Esophagus squamous epithelium (tissue), 5 donors: ENCODE measurements at regions not wholly inside any gene's neighbourhood (a gene's known extent, or its start where the extent isn't known, plus 50 kb on each side); places are given as distances from the start of the nearest gene placed in this dataset.

ENCODE experiments used
- DNase-seq: peaks from one replicate; lab custom pipeline; 2025; lab: John Stamatoyannopoulos, UW
- H3K27ac ChIP-seq, 4 donors: fragments of 200-600 bp; sonication (generic); one replicate each; pipeline ENCODE4 v1.5.1; 2016 to 2019; ENCODE audit warnings: mild to moderate bottlenecking in 1 of 4
- H3K27me3 ChIP-seq, 4 donors: fragments of 200-600 bp; sonication (generic); 1 replicate in 3 of 4; 2 replicates in 1 of 4; pipeline versions ENCODE4 v1.5.1 to v1.6.0; 2017 to 2021; ENCODE audit warnings: antibody characterized with exemption in 1 of 4
- H3K36me3 ChIP-seq, 3 donors: fragments of 200-600 bp; sonication (generic); one replicate each; pipeline ENCODE4 v1.5.1; 2016 to 2019
- H3K4me1 ChIP-seq, 3 donors: fragments of 200-600 bp; sonication (generic); one replicate each; pipeline ENCODE4 v1.5.1; 2017 to 2019
- H3K4me3 ChIP-seq, 4 donors: fragments of 200-600 bp; sonication (generic); 1 replicate in 3 of 4; 2 replicates in 1 of 4; pipeline ENCODE4 v1.5.1; 2016 to 2019; ENCODE audit warnings: mild to moderate bottlenecking in 2 of 4, moderate library complexity in 1 of 4
- H3K9me3 ChIP-seq, 3 donors: fragments of 200-600 bp; sonication (generic); one replicate each; pipeline ENCODE4 v1.5.1; 2016 to 2019
- CTCF ChIP-seq, 6 experiments: fragments of 450-650 bp in 4 of 6; fragments of 200-600 bp in 2 of 6; sonication (generic) in 2 of 6; IDR thresholded peaks; one replicate each; pipeline ENCODE4 v1.5.1; 2016 to 2019; ENCODE audit warnings: antibody characterized with exemption in 6 of 6, mild to moderate bottlenecking in 4 of 6, moderate library complexity in 4 of 6
- POLR2A ChIP-seq, 4 donors: fragments of 450-650 bp; IDR thresholded peaks; one replicate each; pipeline ENCODE4 v1.6.1; 2017; ENCODE audit warnings: antibody characterized with exemption in 4 of 4, mild to moderate bottlenecking in 4 of 4, moderate library complexity in 3 of 4
- WGBS, 2 donors: methylation state at CpG; one replicate each; pipeline ENCODE4 v1.1.5; 2018; 5-methylcytosine and 5-hydroxymethylcytosine counted together
- intact Hi-C: fragments of 100-400 bp; cut with DNase I; formaldehyde crosslinking; loops from one replicate; pipeline ENCODE4 v1.15.0; 2022
- donor health status: DM: yes; HTN: yes; CAD: no.

- Histone ChIP-seq H3K36me3 (no peaks in the 10 kb centered on the region), H3K27me3 (no peaks in the 10 kb centered on the region), H3K27ac (peak overlapping the region; percentile 69 to 85 (median 71)), H3K4me1 (peaks cover 0 to 43% (median 0%) of the 10 kb centered on the region in 3 donors), H3K9me3 (no peaks in the 10 kb centered on the region), H3K4me3 (no peak overlapping the region)
- DNase-seq: no peak
- TF ChIP-seq CTCF (IDR thresholded peaks at IDR 0.05) (no peak), POLR2A (IDR thresholded peaks at IDR 0.05) (no peak)
- WGBS, 2 donors: 50 to 54% methylated on average over 2 of the region's 2 CpGs
- intact Hi-C loops: no loop called here
These were observed 124.3 kb upstream of the TSHZ2 start for GRCh38 chr20:52847731-52848359.

- H3K4me1 ChIP-seq: peaks cover 0 to 43% (median 0%) of the 10 kb centered on the region in 3 donors
- no peak overlapping the region for H3K4me3 ChIP-seq
- DNase-seq: no peak
- no peaks in the 10 kb centered on the region for H3K36me3 ChIP-seq
- peak overlapping the region; percentile 21 to 85 (median 50) for H3K27ac ChIP-seq
- intact Hi-C loops: no loop called here
- no peak for TF ChIP-seq CTCF (IDR thresholded peaks at IDR 0.05)
- H3K9me3 ChIP-seq: no peaks in the 10 kb centered on the region
- no peaks in the 10 kb centered on the region for H3K27me3 ChIP-seq
- 37 to 44% methylated on average over 4 of the region's 4 CpGs for WGBS, 2 donors
These were observed 125.0 kb upstream of the TSHZ2 start for GRCh38 chr20:52847029-52847660.

GRCh38 chr20:52845044-52845443 lies 127.1 kb upstream of the TSHZ2 start:
- H3K36me3 ChIP-seq: no peaks in the 10 kb centered on the region
- H3K9me3 ChIP-seq: no peaks in the 10 kb centered on the region
- no peak overlapping the region for H3K4me3 ChIP-seq
- TF ChIP-seq CTCF (IDR thresholded peaks at IDR 0.05): no peak
- TF ChIP-seq POLR2A (IDR thresholded peaks at IDR 0.05): no peak
- no peak for DNase-seq
- H3K27me3 ChIP-seq: no peaks in the 10 kb centered on the region
- peaks cover 0 to 37% (median 0%) of the 10 kb centered on the region in 3 donors for H3K4me1 ChIP-seq
- H3K27ac ChIP-seq: no peak overlapping the region
- intact Hi-C loops: no loop called here

- H3K27me3 ChIP-seq: no peaks in the 10 kb centered on the region
- no peak for TF ChIP-seq CTCF (IDR thresholded peaks at IDR 0.05)
- TF ChIP-seq POLR2A (IDR thresholded peaks at IDR 0.05): no peak
- WGBS, 2 donors: 87 to 91% methylated on average over 5 of the region's 5 CpGs
- no peak overlapping the region for H3K27ac ChIP-seq
- H3K4me1 ChIP-seq: peaks cover 0 to 31% (median 0%) of the 10 kb centered on the region in 3 donors
- H3K9me3 ChIP-seq: no peaks in the 10 kb centered on the region
- H3K36me3 ChIP-seq: no peaks in the 10 kb centered on the region
- intact Hi-C loops: no loop called here
- no peak overlapping the region for H3K4me3 ChIP-seq
- no peak for DNase-seq
These were observed 128.7 kb upstream of the TSHZ2 start for GRCh38 chr20:52843425-52843824.

GRCh38 chr20:52841003-52841402 lies 131.2 kb upstream of the TSHZ2 start:
- Histone ChIP-seq H3K27me3 (no peaks in the 10 kb centered on the region), H3K4me3 (no peak overlapping the region), H3K9me3 (no peaks in the 10 kb centered on the region), H3K27ac (no peak overlapping the region), H3K4me1 (peaks cover 0 to 9% (median 0%) of the 10 kb centered on the region in 3 donors), H3K36me3 (no peaks in the 10 kb centered on the region)
- DNase-seq: no peak
- TF ChIP-seq CTCF (IDR thresholded peaks at IDR 0.05) (no peak), POLR2A (IDR thresholded peaks at IDR 0.05) (no peak)
- intact Hi-C loops: no loop called here
- WGBS, 2 donors: 69 to 73% methylated on average over 3 of the region's 3 CpGs
